Right lobe of liver (tissue), 6 donors: ENCODE measurements at regions not wholly inside any gene's neighbourhood (a gene's known extent, or its start where the extent isn't known, plus 50 kb on each side); places are given as distances from the start of the nearest gene placed in this dataset.

Experiments used
- ATAC-seq, 4 donors: fragments of 200-7000 bp; cut with Tn5 transposase; one replicate each; pipeline ENCODE4 v1.9.1; 2020; ENCODE audit warnings: mild to moderate bottlenecking in 4 of 4, moderate library complexity in 4 of 4
- DNase-seq, 3 donors: peaks; one replicate each; pipeline ENCODE4 v3.0.0-alpha.2; 2020
- H3K27ac ChIP-seq, 3 donors: fragments of 200-600 bp; one replicate each; pipeline ENCODE4 v1.8.0; 2022
- H3K27me3 ChIP-seq, 2 donors: fragments of 200-600 bp; one replicate each; pipeline ENCODE4 v1.8.0; 2022
- H3K36me3 ChIP-seq, 4 donors: fragments of 200-600 bp; sonication (generic) in 1 of 4; one replicate each; pipeline versions ENCODE4 v1.5.1 to v1.8.0; 2017 to 2022; ENCODE audit warnings: control low read depth in 1 of 4
- H3K4me1 ChIP-seq, 4 donors: fragments of 200-600 bp; sonication (generic) in 1 of 4; one replicate each; pipeline versions ENCODE4 v1.5.1 to v1.8.0; 2017 to 2022; ENCODE audit warnings: control low read depth in 1 of 4
- H3K4me3 ChIP-seq, 3 donors: fragments of 200-600 bp; one replicate each; pipeline ENCODE4 v1.8.0; 2022
- H3K9me3 ChIP-seq, 4 donors: fragments of 200-600 bp; sonication (generic) in 1 of 4; one replicate each; pipeline versions ENCODE4 v1.5.1 to v1.8.0; 2017 to 2022; ENCODE audit warnings: control low read depth in 1 of 4
- POLR2A ChIP-seq: fragments of 450-650 bp; IDR thresholded peaks from one replicate; pipeline ENCODE4 v1.6.1; 2017; ENCODE audit warnings: antibody characterized with exemption, mild to moderate bottlenecking
- WGBS: methylation state at CpG from one replicate; pipeline ENCODE4 v1.1.6; 2018; ENCODE audit warnings: low coverage, low lambda C conversion rate; ENCODE audit not compliant: insufficient coverage; ENCODE audit errors: missing lambda C conversion rate; 5-methylcytosine and 5-hydroxymethylcytosine counted together
- intact Hi-C, 2 donors: fragments of 100-400 bp; cut with DNase I; formaldehyde crosslinking; loops; one replicate each; pipeline versions ENCODE4 v1.11.2 to v1.14.1; 2022
- TF ChIP-seq, protein P1 (sequence below), 4 donors: fragments of 200-600 bp in 3 of 4; fragments of 450-650 bp in 1 of 4; IDR thresholded peaks; one replicate each; pipeline versions ENCODE4 v1.5.1 to v1.8.0; 2016 to 2022; ENCODE audit warnings: antibody characterized with exemption in 4 of 4, mild to moderate bottlenecking in 2 of 4
- donor health status: DM: no; HTN: yes; CAD: no.
- donor health status: DM: no; HTN: no; CAD: no.
- donor health status: DM: no; HTN: no; CAD: no.
- donor health status: DM: no; HTN: yes; CAD: no.
- donor health status: DM: no; HTN: yes; CAD: no.

DNA sequence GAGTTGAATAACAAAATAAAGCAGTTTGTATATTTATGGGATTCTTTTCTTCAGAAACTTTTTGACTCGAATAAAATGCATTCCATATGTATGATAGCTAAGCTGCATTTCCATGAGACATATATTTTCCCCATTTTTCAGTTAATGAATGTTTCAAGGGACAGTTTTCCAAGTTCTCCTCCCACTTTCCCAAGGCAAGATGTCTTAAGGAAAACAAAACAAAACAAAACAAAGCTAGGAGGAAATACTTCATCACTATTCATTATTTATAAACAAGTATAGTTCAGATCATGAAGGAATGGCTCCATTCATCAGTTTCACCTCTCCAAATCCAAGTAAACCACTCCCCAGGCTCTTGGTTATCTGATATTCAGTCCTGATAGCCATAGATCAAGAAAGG lies 261.0 kb downstream of the WDR11 start:
- TF ChIP-seq POLR2A: no peak
- TF ChIP-seq, protein P1, sequence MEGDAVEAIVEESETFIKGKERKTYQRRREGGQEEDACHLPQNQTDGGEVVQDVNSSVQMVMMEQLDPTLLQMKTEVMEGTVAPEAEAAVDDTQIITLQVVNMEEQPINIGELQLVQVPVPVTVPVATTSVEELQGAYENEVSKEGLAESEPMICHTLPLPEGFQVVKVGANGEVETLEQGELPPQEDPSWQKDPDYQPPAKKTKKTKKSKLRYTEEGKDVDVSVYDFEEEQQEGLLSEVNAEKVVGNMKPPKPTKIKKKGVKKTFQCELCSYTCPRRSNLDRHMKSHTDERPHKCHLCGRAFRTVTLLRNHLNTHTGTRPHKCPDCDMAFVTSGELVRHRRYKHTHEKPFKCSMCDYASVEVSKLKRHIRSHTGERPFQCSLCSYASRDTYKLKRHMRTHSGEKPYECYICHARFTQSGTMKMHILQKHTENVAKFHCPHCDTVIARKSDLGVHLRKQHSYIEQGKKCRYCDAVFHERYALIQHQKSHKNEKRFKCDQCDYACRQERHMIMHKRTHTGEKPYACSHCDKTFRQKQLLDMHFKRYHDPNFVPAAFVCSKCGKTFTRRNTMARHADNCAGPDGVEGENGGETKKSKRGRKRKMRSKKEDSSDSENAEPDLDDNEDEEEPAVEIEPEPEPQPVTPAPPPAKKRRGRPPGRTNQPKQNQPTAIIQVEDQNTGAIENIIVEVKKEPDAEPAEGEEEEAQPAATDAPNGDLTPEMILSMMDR (IDR thresholded peaks at IDR 0.05): no peak
- no peak overlapping the region for H3K4me3 ChIP-seq
- intact Hi-C loops: no loop called here
- H3K4me1 ChIP-seq: no peaks in the 10 kb centered on the region
- no peaks in the 10 kb centered on the region for H3K27me3 ChIP-seq
- 37% methylated on average over 1 of the region's 1 CpG for WGBS
- no peaks in the 10 kb centered on the region for H3K36me3 ChIP-seq
- ATAC-seq (no peak), DNase-seq (no peak)
- no peaks in the 10 kb centered on the region for H3K9me3 ChIP-seq
- H3K27ac ChIP-seq: no peak overlapping the region

DNA sequence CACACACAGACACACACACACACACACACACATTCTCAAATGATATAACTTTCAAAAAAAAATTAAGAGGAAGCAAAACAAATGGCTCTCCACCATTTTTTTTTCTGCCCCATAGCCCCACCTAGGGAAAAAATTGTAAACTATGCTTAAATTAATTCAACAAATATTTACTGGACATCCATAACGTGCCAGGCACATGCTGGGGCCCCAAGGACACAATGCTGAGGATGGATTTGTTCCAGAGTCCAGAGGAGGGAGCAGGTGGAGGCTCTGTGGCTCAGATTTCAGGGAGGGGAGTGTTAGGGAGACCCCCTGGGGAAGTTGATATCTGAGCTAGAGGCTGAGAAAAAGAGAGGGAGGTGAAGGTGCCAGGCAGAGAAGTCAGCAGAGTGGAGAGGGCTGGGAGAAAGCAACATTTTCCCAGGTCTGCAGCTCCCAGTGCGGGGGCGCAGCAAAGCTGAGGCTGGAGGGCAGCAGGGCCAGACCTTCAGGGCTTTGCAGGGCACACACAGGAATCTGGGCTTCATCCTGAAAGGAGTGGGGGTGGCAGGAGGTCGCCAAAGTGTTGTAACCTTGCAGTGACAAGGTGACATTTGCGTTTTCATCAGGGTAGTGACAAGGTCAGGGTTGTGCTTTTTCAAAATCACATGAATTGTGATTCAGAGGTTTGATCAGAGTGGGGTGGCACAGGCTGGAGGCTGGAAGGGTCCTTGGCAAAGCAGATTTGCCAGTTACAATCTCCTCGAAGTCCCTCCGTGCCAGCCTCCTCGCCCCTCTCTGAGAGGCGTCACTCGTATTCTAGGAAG lies 261.6 kb downstream of the WDR11 start:
- no peak for DNase-seq
- ATAC-seq: no peak
- no peaks in the 10 kb centered on the region for H3K36me3 ChIP-seq
- no peak overlapping the region for H3K4me3 ChIP-seq
- H3K9me3 ChIP-seq: no peaks in the 10 kb centered on the region
- WGBS: 59% methylated on average over 6 of the region's 10 CpGs
- no peaks in the 10 kb centered on the region for H3K27me3 ChIP-seq
- intact Hi-C loops: no loop called here
- TF ChIP-seq, protein P1 (IDR thresholded peaks at IDR 0.05): no peak
- no peak for TF ChIP-seq POLR2A
- H3K27ac ChIP-seq: no peak overlapping the region
- H3K4me1 ChIP-seq: no peaks in the 10 kb centered on the region

GRCh38 chr10:121113385-121113696 lies 262.2 kb downstream of the WDR11 start:
- no peak for TF ChIP-seq POLR2A
- TF ChIP-seq, protein P1 (IDR thresholded peaks at IDR 0.05): no peak
- intact Hi-C loops: no loop called here
- H3K36me3 ChIP-seq: no peaks in the 10 kb centered on the region
- H3K4me1 ChIP-seq: no peaks in the 10 kb centered on the region
- H3K27ac ChIP-seq: no peak overlapping the region
- no peak overlapping the region for H3K4me3 ChIP-seq
- H3K9me3 ChIP-seq: no peaks in the 10 kb centered on the region
- no peak for ATAC-seq
- no peak for DNase-seq
- H3K27me3 ChIP-seq: no peaks in the 10 kb centered on the region

- no peaks in the 10 kb centered on the region for H3K9me3 ChIP-seq
- H3K27ac ChIP-seq: no peak overlapping the region
- no peaks in the 10 kb centered on the region for H3K36me3 ChIP-seq
- H3K4me1 ChIP-seq: no peaks in the 10 kb centered on the region
- DNase-seq (no peak), ATAC-seq (no peak)
- no peaks in the 10 kb centered on the region for H3K27me3 ChIP-seq
- H3K4me3 ChIP-seq: no peak overlapping the region
- no peak for TF ChIP-seq POLR2A
- TF ChIP-seq, protein P1 (IDR thresholded peaks at IDR 0.05): no peak
- intact Hi-C loops: no loop called here
- 48% methylated on average over 3 of the region's 3 CpGs for WGBS
Observed at GRCh38 chr10:121113911-121114310, 262.7 kb downstream of the WDR11 start.

DNA sequence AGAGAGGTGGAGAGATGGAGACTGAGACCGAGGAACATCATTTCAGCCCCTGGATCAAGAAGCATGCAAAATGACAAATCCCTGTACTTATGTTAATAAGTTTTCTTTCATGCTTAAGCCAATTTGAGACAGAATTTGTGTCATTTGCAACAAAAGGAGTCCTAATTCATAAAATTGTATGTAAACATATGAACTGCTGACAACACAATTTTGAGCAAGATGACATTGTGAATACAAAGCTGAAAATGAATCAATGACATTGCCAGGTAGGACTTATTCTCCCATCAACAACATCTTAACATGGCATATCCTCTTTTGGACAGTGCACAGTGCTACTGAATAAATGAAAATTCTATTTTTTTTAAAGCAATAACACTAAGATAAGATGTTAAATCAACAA lies 264.0 kb downstream of the WDR11 start:
- ATAC-seq (no peak), DNase-seq (no peak)
- Histone ChIP-seq H3K9me3 (no peaks in the 10 kb centered on the region), H3K4me1 (no peaks in the 10 kb centered on the region), H3K4me3 (no peak overlapping the region), H3K27me3 (no peaks in the 10 kb centered on the region), H3K27ac (no peak overlapping the region), H3K36me3 (no peaks in the 10 kb centered on the region)
- intact Hi-C loops: no loop called here
- TF ChIP-seq, protein P1 (IDR thresholded peaks at IDR 0.05): no peak
- no peak for TF ChIP-seq POLR2A
- 91% methylated on average over 1 of the region's 1 CpG for WGBS
